SU-DHL-6 (cell line): ENCODE measurements at regions not wholly inside any gene's neighbourhood (a gene's known extent, or its start where the extent isn't known, plus 50 kb on each side); places are given as distances from the start of the nearest gene placed in this dataset.

Source experiments
- H2AFZ ChIP-seq: fragments of 200-600 bp; sonication (generic); 2 replicates; pipeline ENCODE4 v1.6.1; 2014; ENCODE audit warnings: low read depth, mild to moderate bottlenecking, moderate library complexity, mixed read lengths, antibody characterized with exemption, low read length; ENCODE audit not compliant: severe bottlenecking
- H3F3A ChIP-seq: fragments of 200-600 bp; shearing (Covaris generic); 2 replicates; pipeline ENCODE4 v1.6.0; 2016; ENCODE audit warnings: antibody characterized with exemption, mild to moderate bottlenecking; ENCODE audit not compliant: insufficient read depth
- H3K27ac ChIP-seq: fragments of 200-600 bp; sonication (generic); 2 replicates; pipeline ENCODE4 v1.5.1; 2016; ENCODE audit warnings: low read depth, mild to moderate bottlenecking, low read length, moderate library complexity, mixed read lengths
- H3K27me3 ChIP-seq: fragments of 200-600 bp; sonication (generic), shearing (Covaris generic); 2 replicates; pipeline ENCODE4 v1.6.0; 2014; ENCODE audit warnings: mild to moderate bottlenecking, low read length
- H3K36me3 ChIP-seq: fragments of 200-600 bp; sonication (generic); 2 replicates; pipeline ENCODE4 v1.6.1; 2014; ENCODE audit warnings: mild to moderate bottlenecking, low read length, mixed read lengths
- H3K4me2 ChIP-seq: fragments of 300-600, 200-600 bp; shearing (Covaris generic), sonication (generic); 2 replicates; pipeline ENCODE4 v1.6.0; 2014; ENCODE audit warnings: low read length, low read depth, mild to moderate bottlenecking; ENCODE audit not compliant: poor library complexity, severe bottlenecking
- H3K4me3 ChIP-seq: fragments of 200-600 bp; sonication (generic); 2 replicates; pipeline ENCODE4 v1.5.1; 2014; ENCODE audit warnings: antibody characterized with exemption, low read length, mild to moderate bottlenecking, mixed read lengths; ENCODE audit not compliant: insufficient read depth, poor library complexity, severe bottlenecking
- H3K79me2 ChIP-seq: fragments of 200-600 bp; sonication (generic); 2 replicates; pipeline ENCODE4 v1.6.1; 2014; ENCODE audit warnings: mild to moderate bottlenecking, low read length, moderate library complexity; ENCODE audit not compliant: insufficient read depth
- H3K9ac ChIP-seq: fragments of 200-600 bp; sonication (generic); 2 replicates; pipeline ENCODE4 v1.7.0; 2014; ENCODE audit warnings: mild to moderate bottlenecking, low read length
- H3K9me2 ChIP-seq: fragments of 200-600 bp; sonication (generic); replicated peaks from 2 replicates; pipeline ENCODE4 v1.6.1; 2014; ENCODE audit warnings: low read length; ENCODE audit not compliant: insufficient read depth
- H3K9me3 ChIP-seq: fragments of 200-600 bp; sonication (generic); 2 replicates; pipeline ENCODE4 v1.6.1; 2014; ENCODE audit warnings: low read length, mixed read lengths; ENCODE audit not compliant: insufficient read depth
- H4K20me1 ChIP-seq: fragments of 200-600 bp; sonication (generic); 2 replicates; pipeline ENCODE4 v1.6.1; 2014; ENCODE audit warnings: low read depth, mild to moderate bottlenecking, antibody characterized with exemption, low read length, moderate library complexity, mixed read lengths
- EZH2phosphoT487 ChIP-seq: fragments of 200-600 bp; sonication (generic), shearing (Covaris generic); conservative IDR thresholded peaks from 2 replicates; pipeline ENCODE4 v1.6.1; 2018; ENCODE audit warnings: mild to moderate bottlenecking, antibody characterized with exemption, low read length, moderate library complexity, mixed read lengths
- TF ChIP-seq, protein P1 (sequence below): fragments of 200-600 bp; sonication (generic); IDR thresholded peaks from one replicate; pipeline ENCODE4 v1.5.1; 2017; ENCODE audit warnings: antibody characterized with exemption, mild to moderate bottlenecking, low read length, moderate library complexity; ENCODE audit not compliant: insufficient read depth, poor library complexity, severe bottlenecking

DNA sequence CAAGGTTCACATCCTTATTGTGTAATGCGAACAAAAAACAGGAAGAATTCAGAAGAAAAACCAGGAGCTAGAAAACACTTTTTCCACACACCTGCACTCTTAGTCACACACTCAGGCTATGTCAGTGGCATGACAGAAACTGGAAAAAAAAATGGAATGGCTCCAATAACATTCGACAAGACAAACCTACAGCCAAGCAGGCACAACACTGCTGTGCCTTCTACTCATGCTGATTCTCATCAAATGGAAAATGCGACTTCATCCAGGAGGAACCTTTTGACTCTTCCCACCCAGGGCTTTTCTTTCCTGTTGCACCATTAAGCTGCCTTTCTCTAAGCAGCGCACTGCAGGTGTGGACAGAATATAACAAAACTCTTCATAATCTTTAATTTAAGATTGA lies 163.2 kb upstream of the BTBD3 start:
- Histone ChIP-seq H3K27me3 (no peaks in the 10 kb centered on the region), H3K4me2 (no peak overlapping the region), H3K36me3 (no peaks in the 10 kb centered on the region), H3K4me3 (no peak overlapping the region), H3F3A (no peaks in the 10 kb centered on the region), H3K9ac (no peak overlapping the region), H3K79me2 (no peaks in the 10 kb centered on the region), H4K20me1 (no peaks in the 10 kb centered on the region), H2AFZ (no peak overlapping the region), H3K9me3 (no peaks in the 10 kb centered on the region), H3K9me2 (no peaks in the 10 kb centered on the region), H3K27ac (no peak overlapping the region)
- TF ChIP-seq, protein P1, sequence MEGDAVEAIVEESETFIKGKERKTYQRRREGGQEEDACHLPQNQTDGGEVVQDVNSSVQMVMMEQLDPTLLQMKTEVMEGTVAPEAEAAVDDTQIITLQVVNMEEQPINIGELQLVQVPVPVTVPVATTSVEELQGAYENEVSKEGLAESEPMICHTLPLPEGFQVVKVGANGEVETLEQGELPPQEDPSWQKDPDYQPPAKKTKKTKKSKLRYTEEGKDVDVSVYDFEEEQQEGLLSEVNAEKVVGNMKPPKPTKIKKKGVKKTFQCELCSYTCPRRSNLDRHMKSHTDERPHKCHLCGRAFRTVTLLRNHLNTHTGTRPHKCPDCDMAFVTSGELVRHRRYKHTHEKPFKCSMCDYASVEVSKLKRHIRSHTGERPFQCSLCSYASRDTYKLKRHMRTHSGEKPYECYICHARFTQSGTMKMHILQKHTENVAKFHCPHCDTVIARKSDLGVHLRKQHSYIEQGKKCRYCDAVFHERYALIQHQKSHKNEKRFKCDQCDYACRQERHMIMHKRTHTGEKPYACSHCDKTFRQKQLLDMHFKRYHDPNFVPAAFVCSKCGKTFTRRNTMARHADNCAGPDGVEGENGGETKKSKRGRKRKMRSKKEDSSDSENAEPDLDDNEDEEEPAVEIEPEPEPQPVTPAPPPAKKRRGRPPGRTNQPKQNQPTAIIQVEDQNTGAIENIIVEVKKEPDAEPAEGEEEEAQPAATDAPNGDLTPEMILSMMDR: no peak
- TF ChIP-seq EZH2phosphoT487: no peak

DNA sequence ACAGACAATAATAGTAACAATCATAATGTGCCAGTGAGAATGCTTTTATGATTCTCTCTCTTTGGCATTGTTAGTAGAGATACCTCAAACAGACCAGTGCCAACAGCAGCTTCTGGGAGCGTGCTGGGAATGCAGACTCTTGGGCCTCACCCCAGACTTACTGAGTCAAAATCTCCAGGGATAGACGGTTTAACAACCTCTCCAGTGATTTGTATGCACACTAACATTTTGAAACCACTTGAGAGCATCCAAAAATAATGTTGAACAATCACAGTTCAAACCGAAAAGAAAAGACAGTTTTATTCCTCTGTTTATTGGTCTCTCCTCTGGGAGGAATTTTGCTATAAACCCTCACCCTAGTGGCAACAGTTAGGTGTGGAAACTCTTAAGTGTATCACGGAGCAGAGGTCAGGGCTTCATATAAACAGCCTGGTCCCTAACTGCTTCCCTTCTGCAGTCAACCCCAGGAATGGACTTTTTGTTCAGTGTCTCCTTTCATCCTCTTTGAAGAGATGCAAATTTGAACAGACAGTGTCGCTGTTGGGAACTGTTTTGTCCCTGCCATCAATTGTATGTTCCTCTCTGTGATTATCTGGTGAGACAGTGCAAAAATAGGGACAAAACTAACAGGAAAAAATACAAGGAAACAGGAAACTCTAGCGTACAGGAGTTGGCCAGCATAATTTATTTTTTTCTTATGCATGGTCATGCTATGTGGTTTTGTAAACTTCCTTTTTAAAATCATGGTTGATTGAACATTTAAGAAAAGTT lies 162.4 kb upstream of the BTBD3 start:
- no peak overlapping the region for H3K4me3 ChIP-seq
- H3K9me3 ChIP-seq: no peaks in the 10 kb centered on the region
- H3K9me2 ChIP-seq: no peaks in the 10 kb centered on the region

DNA sequence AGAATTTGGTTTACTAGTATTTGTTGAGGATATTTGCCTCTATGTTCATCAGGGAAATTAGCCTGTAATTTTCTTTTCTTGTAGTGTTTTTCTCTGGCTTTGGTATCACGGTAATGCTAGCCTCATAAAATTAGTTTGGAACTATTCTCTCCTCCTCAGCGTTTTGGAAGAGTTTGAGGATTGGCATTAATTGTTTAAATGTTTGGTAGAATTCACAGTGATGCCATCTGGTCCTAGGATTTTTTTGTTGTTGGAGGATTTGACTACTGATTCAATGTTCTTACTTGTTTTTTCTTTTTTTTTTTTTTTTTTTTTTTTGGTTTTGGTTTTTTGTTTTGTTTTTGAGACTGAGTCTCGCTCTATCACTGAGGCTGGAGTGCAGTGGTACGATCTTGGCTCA lies 156.2 kb upstream of the BTBD3 start:
- no peak overlapping the region for H3K4me3 ChIP-seq
- H3K79me2 ChIP-seq: no peaks in the 10 kb centered on the region
- no peaks in the 10 kb centered on the region for H3K27me3 ChIP-seq
- H3K4me2 ChIP-seq: no peak overlapping the region
- TF ChIP-seq, protein P1: no peak
- TF ChIP-seq EZH2phosphoT487: no peak
- no peaks in the 10 kb centered on the region for H3K36me3 ChIP-seq
- H2AFZ ChIP-seq: no peak overlapping the region
- H3K9me2 ChIP-seq: no peaks in the 10 kb centered on the region
- no peak overlapping the region for H3K9ac ChIP-seq
- H3F3A ChIP-seq: no peaks in the 10 kb centered on the region
- H4K20me1 ChIP-seq: no peaks in the 10 kb centered on the region
- H3K27ac ChIP-seq: no peak overlapping the region
- no peaks in the 10 kb centered on the region for H3K9me3 ChIP-seq

More for the DNA sequence above, 162.4 kb upstream of the BTBD3 start:
- Histone ChIP-seq H4K20me1 (no peaks in the 10 kb centered on the region), H3K79me2 (no peaks in the 10 kb centered on the region), H3K27me3 (no peaks in the 10 kb centered on the region), H3K36me3 (no peaks in the 10 kb centered on the region), H2AFZ (no peak overlapping the region), H3K27ac (no peak overlapping the region), H3K9ac (no peak overlapping the region), H3F3A (no peaks in the 10 kb centered on the region), H3K4me2 (no peak overlapping the region)
- TF ChIP-seq EZH2phosphoT487: no peak
- TF ChIP-seq, protein P1: no peak
